ENCODE measurements at regions not wholly inside any gene's neighbourhood (a gene's known extent, or its start where the extent isn't known, plus 50 kb on each side); places are given as distances from the start of the nearest gene placed in this dataset.
"Not testable (repeated sequence)": the region's sequence is repeated elsewhere in the genome, so short reads cannot be mapped to it uniquely, and the experiment has no call there.

DNA sequence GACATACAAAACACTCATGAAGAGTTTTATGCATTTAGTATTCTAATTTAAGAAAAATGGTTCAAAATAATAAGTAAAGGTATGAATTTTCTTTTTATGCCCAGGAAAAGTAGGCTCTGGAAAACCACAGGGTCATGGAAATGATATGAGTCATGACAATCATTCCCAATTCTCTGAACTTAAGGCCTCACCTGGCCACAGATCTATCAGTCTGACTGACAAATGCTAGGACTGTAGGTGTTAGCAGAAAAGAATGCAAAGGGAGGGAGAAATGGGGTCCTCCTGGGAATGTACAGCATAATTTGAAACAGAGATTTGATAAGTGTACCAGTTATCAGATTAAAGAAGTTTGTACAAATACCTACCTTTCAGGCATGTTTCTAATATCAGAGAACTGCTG, 270.5 kb upstream of the ARSJ start:
- Histone ChIP-seq H3K4me1 (no peaks in the 10 kb centered on the region), H3K36me3 (no peaks in the 10 kb centered on the region), H3K4me3 (no peak overlapping the region), H3K27me3 (no peaks in the 10 kb centered on the region), H3K27ac (peak overlapping the region in 1 of 4 donors; percentile 0), H3K9me3 (no peaks in the 10 kb centered on the region)
- ATAC-seq (no peak), DNase-seq (no peak), FAIRE-seq (no peak)
- TF ChIP-seq, protein P1, sequence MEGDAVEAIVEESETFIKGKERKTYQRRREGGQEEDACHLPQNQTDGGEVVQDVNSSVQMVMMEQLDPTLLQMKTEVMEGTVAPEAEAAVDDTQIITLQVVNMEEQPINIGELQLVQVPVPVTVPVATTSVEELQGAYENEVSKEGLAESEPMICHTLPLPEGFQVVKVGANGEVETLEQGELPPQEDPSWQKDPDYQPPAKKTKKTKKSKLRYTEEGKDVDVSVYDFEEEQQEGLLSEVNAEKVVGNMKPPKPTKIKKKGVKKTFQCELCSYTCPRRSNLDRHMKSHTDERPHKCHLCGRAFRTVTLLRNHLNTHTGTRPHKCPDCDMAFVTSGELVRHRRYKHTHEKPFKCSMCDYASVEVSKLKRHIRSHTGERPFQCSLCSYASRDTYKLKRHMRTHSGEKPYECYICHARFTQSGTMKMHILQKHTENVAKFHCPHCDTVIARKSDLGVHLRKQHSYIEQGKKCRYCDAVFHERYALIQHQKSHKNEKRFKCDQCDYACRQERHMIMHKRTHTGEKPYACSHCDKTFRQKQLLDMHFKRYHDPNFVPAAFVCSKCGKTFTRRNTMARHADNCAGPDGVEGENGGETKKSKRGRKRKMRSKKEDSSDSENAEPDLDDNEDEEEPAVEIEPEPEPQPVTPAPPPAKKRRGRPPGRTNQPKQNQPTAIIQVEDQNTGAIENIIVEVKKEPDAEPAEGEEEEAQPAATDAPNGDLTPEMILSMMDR (IDR thresholded peaks at IDR 0.05): no peak
- intact Hi-C loops (cut with DNase I): no loop called here

DNA sequence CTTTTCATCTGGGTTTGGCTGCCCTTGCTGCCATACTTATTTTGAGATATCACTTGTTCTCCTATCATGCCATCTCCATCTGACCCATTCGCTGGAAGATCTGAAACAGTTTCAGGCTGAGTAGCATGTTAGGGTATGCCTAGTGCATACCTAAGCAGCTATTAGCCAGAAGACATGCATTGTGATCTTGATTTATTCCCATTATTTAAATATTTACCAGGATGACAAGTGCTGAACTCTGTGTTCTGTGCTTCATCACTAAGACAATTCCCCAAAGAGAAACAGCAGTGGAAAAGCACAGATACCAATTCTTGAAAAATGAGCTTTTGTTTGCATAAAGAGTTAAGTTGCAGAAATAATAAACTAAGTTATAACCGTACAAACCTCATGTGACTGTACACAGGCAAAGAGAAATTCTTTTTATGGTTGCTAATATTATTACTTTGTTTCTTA, 271.0 kb upstream of the ARSJ start:
- no peak for ATAC-seq
- H3K27ac ChIP-seq: peak overlapping the region in 1 of 4 donors; percentile 0
- 35 to 42% methylated on average over 2 of the region's 2 CpGs for WGBS, 2 donors
- H3K27me3 ChIP-seq: no peaks in the 10 kb centered on the region
- H3K4me1 ChIP-seq: no peaks in the 10 kb centered on the region
- no peaks in the 10 kb centered on the region for H3K9me3 ChIP-seq
- no peak overlapping the region for H3K4me3 ChIP-seq
- FAIRE-seq: no peak
- no peaks in the 10 kb centered on the region for H3K36me3 ChIP-seq
- DNase-seq: no peak
- TF ChIP-seq, protein P1 (IDR thresholded peaks at IDR 0.05): no peak
- intact Hi-C loops (cut with DNase I): no loop called here

GRCh38 chr4:114251020-114251419, 271.6 kb upstream of the ARSJ start:
- FAIRE-seq: no peak
- DNase-seq: no peak
- Histone ChIP-seq H3K36me3 (no peaks in the 10 kb centered on the region), H3K9me3 (no peaks in the 10 kb centered on the region), H3K4me3 (no peak overlapping the region), H3K27ac (peak overlapping the region in 1 of 4 donors; percentile 0), H3K4me1 (no peaks in the 10 kb centered on the region), H3K27me3 (no peaks in the 10 kb centered on the region)
- TF ChIP-seq, protein P1 (IDR thresholded peaks at IDR 0.05): no peak
- ATAC-seq: peak in 2 of 4 donors; percentile 60 to 61
- intact Hi-C loops (cut with DNase I): no loop called here

DNA sequence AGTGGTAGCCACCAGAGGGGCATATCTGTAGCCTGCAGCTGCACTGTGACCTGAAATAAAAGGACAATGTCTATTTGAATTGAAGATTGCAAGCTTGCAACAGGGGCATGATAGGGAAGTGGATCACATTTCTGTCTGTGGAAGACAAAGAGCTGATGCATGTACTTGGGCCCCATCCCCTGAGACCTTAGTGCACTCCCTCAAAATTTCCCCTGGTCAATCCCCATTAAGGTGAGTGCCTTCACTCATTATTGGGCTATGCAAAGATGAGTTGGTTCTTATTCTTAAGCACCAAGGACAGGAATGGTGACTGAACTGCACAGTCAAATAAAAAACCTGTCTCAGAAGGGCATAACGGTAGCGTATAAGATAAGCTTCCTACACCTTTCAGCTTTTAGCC, 273.1 kb upstream of the ARSJ start:
- Histone ChIP-seq H3K9me3 (no peaks in the 10 kb centered on the region), H3K27ac (no peak overlapping the region), H3K4me3 (no peak overlapping the region), H3K4me1 (no peaks in the 10 kb centered on the region), H3K36me3 (no peaks in the 10 kb centered on the region), H3K27me3 (no peaks in the 10 kb centered on the region)
- WGBS, 2 donors: 88 to 98% methylated on average over 2 of the region's 2 CpGs
- ATAC-seq (no peak), DNase-seq (no peak), FAIRE-seq (no peak)
- intact Hi-C loops (cut with DNase I): no loop called here
- TF ChIP-seq, protein P1 (IDR thresholded peaks at IDR 0.05): no peak

GRCh38 chr4:114257501-114257900, 278.1 kb upstream of the ARSJ start:
- no peak overlapping the region for H3K27ac ChIP-seq
- intact Hi-C loops (cut with DNase I): no loop called here
- no peaks in the 10 kb centered on the region for H3K4me1 ChIP-seq
- H3K4me3 ChIP-seq: no peak overlapping the region
- TF ChIP-seq, protein P1 (IDR thresholded peaks at IDR 0.05): no peak
- H3K9me3 ChIP-seq: no peaks in the 10 kb centered on the region
- H3K27me3 ChIP-seq: no peaks in the 10 kb centered on the region
- DNase-seq (no peak), ATAC-seq (no peak), FAIRE-seq (no peak)
- H3K36me3 ChIP-seq: no peaks in the 10 kb centered on the region
- 0% methylated on average over 1 of the region's 1 CpG; no CpG with 5 or more reads in 1 of the 2 donors for WGBS, 2 donors

GRCh38 chr4:114262421-114262820, 283.0 kb upstream of the ARSJ start:
- H3K36me3 ChIP-seq; H3K27me3 ChIP-seq; intact Hi-C loops (cut with DNase I); H3K27ac ChIP-seq; H3K4me3 ChIP-seq; DNase-seq; FAIRE-seq; H3K9me3 ChIP-seq; ATAC-seq: not testable (repeated sequence)
- 22% methylated on average over 1 of the region's 1 CpG; no CpG with 5 or more reads in 1 of the 2 donors for WGBS, 2 donors
- H3K4me1 ChIP-seq: peaks cover 0 to 12% (median 10%) of the 10 kb centered on the region in 3 donors
